GM18519 (cell line): ENCODE measurements at regions not wholly inside any gene's neighbourhood (a gene's known extent, or its start where the extent isn't known, plus 50 kb on each side); places are given as distances from the start of the nearest gene placed in this dataset.

Experiments used
- ATAC-seq: cut with Tn5 transposase; IDR thresholded peaks from one replicate; pipeline ENCODE4 v1.9.1; 2021; ENCODE audit warnings: mild to moderate bottlenecking, moderate library complexity; ENCODE audit not compliant: unreplicated experiment, low FRiP score

DNA sequence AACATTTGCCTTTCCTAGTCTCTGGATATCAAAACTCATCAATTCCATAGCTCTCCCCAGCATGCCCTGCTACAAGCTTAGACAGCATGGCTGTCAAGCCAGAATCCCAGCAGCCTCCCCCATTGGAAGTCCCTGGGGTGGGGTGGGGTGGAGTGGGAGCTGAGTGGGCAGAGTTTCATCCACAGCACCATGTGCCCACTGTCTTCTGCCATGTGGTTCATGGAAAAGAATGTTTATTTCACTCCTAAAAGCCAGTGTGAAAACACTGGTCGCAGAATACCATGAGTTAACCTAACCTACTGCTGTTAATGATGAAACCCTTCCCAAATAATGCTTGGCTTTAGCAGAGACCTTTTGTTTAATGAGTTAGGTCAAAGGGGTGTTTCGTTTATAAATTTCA, 80.2 kb upstream of the KIRREL3 start:
- no peak for ATAC-seq

DNA sequence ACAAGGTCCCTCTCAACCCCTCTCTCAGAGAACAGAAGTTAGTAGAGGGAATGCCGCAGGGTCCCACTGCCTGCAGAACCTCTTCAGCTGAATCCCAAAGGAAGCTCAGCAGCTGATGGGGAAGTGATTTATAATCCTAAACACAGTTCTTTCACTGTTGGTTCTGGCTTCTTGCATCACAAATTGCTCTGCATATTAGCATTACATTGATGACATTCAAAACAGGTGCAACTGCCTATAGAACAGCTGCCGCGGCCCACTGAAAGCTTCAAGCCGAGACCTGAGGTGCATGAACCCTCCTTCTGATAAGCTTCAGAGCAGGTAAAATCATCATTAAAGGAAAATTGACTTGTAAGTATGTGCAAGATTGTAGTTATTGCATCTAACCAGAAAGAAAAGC, 75.2 kb upstream of the KIRREL3 start:
- no peak for ATAC-seq

DNA sequence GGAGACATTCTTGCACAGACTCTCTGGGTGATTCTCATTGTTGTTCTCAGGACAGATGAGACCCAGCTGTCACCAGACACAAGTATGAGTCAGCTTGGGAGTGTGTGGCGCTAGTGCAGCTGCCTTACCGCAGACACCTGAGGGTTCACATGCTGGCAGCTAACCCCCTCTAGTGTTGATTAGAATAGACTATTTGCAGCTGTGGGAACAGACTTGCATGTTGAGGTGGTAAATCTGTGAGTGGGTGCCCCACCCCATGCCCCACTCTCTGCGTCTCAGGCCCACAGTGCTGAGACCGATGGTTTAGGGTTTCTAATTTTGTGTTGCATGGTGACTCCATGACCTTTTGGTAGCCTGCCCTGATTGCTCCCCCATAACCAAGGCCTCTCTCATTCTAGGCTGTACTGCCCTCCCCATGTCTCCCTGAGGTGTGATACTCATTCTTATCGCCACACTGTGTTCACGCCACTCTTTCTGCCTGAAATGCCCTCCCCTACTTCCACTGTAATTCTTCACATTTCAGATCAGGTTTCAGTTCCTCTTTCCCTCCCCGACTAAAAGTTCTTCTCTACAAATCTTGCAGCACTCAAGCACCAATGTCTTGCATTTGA, 73.7 kb upstream of the KIRREL3 start:
- ATAC-seq: peak; percentile 81

DNA sequence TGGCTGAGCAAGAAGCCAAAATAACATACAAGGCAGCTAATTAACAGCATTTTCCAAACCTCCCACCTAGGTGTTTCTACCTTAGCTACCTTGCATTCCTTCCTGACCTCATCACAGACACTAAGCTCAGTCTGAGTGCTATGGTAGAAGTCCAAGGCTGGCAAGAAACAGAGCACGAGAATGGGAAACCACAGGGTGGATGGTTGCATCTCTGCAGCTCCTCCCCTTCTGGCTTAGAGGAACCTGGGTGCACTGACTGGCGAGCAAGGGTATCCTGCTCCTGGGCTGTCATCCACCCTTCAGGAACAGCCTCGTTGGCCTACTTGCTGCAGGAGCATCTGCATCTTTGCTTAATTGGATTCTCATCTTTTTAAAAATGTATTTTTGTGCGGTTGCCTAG, 73.1 kb upstream of the KIRREL3 start:
- ATAC-seq: no peak

DNA sequence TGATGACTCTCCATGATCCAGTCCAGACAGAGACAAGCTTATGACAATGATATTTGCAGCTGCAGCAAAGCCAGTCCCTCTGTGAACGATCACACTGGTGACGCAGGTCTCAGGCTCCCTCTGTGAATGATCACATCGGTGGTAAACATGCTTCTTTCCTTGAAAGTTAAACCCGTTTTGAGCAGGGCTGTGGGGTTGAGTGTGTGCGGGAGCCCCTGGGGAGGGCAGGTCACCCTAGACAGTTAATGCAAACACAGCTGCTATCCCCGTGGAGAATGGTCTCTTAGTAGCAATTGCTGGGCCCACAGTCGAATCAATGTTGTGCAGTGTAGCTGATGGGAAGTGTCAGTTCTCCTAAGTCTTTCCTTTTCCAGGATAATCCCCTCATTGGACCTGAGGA, 71.0 kb upstream of the KIRREL3 start:
- no peak for ATAC-seq

DNA sequence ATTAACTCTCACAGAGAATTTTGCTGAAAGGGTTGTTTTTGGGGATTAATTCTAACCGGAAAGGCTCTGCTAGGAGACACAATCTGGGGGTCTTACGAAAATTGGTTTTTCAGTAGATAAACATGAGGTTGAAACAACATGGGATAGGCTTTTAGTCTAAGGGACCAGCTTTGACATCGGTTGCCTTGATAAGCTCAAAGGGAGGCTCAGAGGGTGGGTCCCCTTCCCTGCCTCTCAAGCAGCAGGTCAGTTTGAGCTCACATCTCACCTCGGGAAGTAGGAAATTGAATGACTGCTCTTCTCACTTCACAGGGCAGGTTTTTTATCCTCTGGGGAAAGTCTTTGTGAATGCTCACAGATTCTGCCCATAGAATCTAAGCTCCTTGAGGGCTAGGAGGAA, 70.2 kb upstream of the KIRREL3 start:
- no peak for ATAC-seq

DNA sequence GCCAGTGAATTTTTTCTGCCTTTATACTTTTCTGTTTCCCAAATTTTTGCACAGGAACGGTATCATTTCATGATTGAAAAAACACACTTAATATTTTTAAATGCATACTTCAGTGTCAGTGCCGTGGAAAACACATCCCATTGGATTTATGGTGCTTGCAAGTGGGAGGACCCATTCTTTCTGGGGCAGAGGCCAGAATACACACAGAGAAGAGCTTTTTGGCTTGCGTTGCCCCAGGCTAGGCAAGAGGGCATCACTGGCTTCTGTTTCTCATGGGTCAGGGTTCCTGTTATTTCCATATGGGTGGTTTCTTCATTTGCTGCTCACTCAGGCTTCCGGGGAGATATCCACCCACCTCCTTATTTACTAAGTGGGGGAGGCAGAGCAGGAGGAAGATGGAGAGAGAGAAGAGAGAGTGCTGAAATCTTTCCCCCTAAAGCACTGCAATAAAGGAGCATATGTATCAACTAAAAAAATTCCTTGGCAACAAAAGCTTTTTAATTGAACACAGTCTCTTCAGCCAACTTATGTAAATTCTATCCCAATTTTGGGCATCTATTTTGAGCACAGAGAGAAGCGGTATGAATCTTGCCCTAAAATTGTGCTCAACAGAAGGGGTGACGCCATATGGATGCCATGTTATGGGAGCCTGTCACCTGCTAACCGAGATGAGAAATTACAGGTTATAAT, 66.0 kb upstream of the KIRREL3 start:
- no peak for ATAC-seq

DNA sequence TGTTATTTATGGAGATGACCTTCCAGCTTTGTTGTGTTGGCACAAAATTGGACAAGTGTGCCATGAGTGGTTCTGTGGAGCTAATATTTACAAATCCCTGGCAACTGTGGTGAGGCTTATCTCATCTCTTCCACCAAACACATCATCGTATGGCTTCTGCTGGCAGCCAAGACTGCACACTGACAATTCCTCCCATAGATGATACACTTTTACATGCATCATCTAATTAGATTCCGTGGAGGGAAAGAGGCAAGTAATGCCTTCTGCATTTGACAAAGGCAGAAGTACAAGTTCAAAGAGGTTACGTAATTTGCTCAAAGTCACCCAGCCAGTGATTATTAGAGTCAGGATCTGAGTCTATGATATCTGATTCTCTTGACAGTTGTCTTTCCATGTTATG, 62.7 kb upstream of the KIRREL3 start:
- no peak for ATAC-seq

DNA sequence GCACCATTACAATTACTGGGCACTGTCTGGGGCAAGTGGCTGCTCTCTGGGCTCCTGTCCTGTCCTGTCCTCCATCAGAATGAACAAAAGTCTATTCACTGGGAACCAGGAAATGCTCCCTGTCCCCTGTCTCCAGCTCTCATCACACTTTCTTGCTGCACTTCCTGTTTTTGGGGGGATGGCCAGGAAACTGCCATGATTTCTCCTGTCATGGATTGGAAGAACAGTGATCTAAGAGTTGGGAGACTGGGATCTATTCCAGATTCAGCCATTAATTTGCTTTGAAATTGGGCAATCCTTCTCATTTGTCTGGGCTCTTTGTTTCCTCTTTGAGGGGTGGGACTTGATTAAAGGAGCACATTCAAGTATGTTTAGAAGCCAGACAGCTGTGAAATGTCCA, 61.4 kb upstream of the KIRREL3 start:
- ATAC-seq: no peak

DNA sequence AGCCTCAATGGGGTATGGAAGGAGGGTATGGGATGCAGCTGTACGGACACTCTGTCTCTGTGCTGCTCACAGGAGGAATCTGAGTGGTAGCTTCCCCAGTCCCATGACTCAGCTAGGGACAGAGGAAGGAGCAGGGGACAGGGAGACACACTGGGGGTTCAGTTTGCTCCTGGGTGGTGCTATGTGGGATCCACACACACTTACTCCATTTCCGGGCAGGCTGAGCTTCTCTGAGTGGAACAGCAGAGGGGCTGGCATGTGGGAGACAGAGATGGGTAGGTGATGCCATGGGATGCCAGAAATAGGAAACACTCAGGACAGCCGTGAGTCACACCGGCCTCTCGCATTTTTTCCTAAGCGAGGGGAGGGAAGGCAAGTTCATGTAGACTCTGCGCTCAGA, 59.2 kb upstream of the KIRREL3 start:
- ATAC-seq: no peak

DNA sequence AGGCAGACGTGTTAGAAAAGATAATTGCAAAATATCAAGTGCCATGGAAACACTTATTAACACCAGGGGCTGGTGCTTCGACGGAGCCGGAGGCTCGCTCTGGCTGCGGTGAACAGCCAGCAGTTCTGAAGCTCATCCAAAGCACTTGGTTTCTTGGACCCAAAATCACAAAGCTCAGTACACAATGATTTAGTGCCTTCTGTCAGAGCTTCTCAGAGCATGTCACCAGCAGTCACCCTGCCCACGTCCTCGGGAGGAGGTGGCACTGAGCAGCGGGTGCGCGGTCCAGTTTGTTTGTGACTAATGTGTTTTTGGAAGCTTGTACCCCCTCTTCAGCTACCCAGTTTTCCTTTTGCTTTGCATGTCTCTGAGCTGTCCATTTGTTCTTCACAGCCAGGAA, 58.7 kb upstream of the KIRREL3 start:
- ATAC-seq: no peak

DNA sequence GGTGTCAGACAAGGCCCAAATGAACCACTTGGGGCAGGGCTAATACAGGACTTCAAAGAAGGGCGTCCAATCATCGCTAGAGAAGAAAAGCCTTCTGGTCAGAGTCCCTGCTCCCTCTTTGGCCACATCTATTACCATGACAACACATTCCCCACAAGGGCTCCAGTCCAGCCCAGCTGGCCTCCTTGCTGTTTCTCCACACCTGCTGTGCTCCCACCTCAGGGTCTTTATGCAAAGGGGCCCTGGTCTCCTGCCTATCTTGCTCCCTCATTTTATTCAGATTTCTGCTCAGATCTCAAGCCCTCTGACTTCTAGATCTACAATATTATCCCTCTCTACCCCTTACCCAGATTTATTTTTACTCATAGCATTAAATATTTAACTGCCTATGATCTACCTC, 58.0 kb upstream of the KIRREL3 start:
- ATAC-seq: no peak

DNA sequence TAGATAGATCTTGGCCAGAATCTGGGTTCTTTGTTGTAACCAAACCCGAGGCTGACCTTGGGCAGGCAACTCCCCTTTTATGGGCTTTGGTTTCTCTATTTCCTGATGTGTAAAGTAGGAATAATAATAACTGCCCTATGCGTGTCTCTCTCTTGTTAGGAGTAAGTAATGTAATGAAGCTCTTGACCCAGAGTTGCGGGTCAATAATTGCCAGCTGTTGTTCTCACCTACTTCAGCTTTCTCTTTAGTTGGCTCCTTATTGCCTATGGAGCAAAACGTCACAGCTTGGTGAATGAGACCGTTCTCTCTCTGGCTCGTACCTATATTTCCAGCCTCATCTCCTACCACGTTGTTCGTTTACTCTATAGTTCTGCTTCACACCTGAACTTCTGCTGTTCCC, 56.6 kb upstream of the KIRREL3 start:
- ATAC-seq: no peak

DNA sequence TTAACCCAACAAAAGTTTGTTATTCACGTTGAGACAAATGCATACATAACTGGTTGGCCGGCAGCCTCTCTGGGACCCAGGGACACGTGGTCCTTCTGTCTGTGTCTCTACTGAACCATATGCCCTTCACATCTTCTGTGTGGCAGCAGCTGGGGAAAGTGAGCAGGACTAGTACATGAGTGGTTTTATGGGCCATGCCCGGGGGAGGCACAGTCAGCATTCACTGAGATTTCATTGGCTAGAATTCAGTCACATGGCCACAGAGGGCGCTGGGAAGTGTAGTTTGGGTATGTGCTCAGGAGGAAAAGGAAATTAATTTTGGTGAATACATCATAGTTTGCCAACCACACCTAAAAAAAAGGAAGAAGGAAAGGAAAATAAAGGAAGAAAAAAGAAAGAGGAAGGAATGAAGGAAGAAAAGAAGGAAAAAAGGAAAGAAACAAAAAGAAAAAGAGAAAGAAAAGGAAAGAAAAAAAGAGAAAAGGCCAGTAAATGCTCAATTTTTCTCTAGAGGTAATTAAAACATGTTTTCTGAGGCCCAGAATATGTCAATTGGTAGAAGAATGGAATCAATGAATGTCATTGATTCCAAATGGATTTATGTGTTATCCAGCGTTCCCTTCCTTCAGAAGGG, 55.9 kb upstream of the KIRREL3 start:
- ATAC-seq: peak; percentile 46

DNA sequence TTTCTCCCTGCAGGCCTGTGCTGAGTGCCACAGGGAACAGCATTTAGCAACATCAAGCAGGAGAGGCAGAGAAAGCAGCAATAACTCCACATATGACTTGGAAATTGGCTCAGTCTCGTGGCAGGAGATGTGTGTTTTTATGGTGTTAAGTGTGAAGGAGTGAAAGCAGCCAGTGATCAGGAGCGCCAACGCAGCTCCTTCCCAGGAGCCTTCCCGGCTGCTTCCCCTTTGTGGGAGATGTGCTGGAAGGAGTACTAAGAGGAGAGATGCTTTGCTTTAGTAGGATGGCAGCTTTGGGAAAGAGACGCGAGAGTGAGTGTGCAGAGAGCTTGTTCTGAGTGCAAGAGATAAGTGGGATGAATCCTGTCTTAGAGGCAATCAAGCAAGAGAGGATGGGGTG, 54.7 kb upstream of the KIRREL3 start:
- no peak for ATAC-seq

DNA sequence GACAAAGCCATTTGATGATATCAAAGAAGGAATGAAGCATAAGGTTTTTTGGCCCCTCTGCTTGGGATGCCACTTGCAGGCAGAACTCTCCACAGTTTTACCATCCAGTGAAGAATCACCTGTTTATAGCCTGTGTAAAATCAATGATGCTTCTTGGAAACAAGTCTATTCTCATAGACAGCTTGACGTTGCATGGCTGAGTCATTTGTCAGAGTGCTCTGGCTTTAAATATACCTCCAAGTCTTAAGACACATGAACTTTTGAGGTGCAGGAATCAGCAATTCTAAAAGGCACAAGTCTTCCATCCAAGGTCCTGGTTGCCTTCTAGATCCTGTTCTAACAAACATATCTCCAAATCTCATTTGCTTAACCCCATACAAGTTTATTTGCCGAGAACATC, 53.6 kb upstream of the KIRREL3 start:
- ATAC-seq: no peak

DNA sequence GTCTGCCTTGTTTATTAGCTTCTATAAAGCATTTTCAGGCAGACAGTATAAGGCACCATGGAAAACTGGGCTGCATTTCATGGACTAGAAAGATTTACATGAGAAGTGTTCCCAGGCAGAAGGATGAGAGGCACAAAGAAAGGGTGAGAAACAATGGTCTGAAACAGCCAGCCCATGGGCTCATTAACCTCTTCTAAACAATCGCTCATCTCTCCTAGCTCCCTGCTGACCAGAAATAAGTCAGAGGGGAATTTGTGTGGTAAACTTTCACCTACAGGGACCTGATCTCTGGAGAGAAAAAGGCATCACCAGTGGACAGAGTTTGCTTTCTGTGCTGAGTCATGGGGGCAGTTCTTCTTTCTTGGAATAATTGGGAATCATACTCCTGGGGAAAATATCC, 51.8 kb upstream of the KIRREL3 start:
- no peak for ATAC-seq
